ENCODE measurements at regions not wholly inside any gene's neighbourhood (a gene's known extent, or its start where the extent isn't known, plus 50 kb on each side); places are given as distances from the start of the nearest gene placed in this dataset.
"Not testable (repeated sequence)": the region's sequence is repeated elsewhere in the genome, so short reads cannot be mapped to it uniquely, and the experiment has no call there.

DNA sequence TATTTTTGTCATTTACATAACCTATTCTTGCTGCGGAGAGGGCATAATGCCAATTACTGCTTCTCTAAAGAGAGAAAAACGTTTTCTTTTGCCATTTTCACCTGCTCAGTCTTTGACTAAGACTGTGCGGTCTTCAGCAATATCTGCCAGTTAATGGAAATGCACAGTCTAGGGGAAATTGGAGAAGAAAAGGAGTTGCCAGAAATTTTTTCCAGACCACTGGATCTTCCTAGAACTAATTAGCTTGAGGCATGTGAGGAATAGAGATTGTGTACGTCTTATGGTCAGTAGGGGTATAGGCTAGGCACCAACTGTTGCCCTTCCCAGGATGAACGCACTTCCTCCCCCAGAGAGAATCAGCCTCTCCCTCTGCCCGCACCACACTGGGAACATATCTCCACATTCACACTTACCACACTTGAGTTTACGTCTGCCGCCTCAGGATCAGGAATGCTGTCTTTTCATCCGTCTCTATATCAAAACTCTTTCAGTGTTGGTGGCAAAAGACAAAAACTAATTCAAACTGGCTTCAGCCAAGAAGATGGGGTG is 67.9 kb upstream of the E2F3 start:
- no peak overlapping the region for H3K27ac ChIP-seq
- no peak overlapping the region for H3K4me3 ChIP-seq
- 31 to 100% (median 85%) methylated on average over 1 to 8 of the region's 9 CpGs for WGBS, 10 experiments
- no peak for ATAC-seq (replicated peaks in 6 of 8)
- in situ Hi-C loops (cut with MboI; ENCODE audit: low pct_unique_long_range_greater_than_20kb in 2 of 9, low sequenced_read_pairs in 9 of 9, unreplicated experiment in 9 of 9) = no loop called here
- peaks cover 0 to 2% of the 10 kb centered on the region in 2 donors for H3K4me1 ChIP-seq (replicated peaks in 1 of 2)

DNA sequence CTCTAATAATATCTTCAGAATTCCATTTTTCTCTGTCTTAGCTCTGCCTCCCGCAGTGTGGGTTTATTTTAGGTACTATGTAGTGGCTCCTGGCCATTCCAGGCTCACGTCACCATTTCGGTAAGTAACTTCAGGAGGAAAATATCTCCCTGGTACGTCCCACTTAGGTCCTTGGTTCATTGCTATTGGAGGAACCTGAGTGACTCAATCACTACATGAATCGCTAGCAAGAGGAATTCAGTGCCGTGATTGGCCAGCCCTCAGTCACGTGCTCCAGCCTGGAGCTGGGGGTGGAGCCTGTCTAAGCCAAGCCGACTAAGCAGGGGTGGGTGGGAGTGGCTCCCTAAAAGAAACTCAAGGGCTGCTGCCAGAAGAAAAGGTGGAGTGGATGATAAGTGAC is 67.3 kb upstream of the E2F3 start:
- ATAC-seq (replicated peaks in 6 of 8) = no peak
- peaks cover 0 to 2% of the 10 kb centered on the region in 2 donors for H3K4me1 ChIP-seq (replicated peaks in 1 of 2)
- WGBS, 10 experiments = 14 to 100% (median 86%) methylated on average over 1 to 8 of the region's 8 CpGs; no CpG with 5 or more reads in 3 of the 10 experiments
- H3K4me3 ChIP-seq = no peak overlapping the region
- in situ Hi-C loops (cut with MboI; ENCODE audit: low pct_unique_long_range_greater_than_20kb in 2 of 9, low sequenced_read_pairs in 9 of 9, unreplicated experiment in 9 of 9) = no loop called here
- H3K27ac ChIP-seq = no peak overlapping the region

DNA sequence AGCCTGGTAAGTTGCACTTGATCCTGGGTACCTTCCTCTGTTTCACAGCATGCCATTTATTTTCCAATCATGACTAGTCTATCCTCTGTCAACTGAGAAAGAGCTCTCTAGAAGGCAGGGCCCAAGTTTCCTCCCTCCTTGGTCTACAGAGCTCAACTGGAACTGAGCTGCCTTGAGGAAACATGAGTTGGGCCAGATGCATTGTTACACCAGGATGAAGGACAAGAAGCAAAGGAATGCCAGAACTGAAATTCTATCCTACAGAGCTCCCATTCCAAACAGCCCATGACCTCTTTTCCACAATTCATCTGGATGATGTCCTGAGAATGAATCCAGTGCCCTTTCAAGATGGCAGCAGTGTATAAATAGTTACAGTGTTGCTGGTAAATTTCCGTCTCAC is 66.7 kb upstream of the E2F3 start:
- WGBS, 10 experiments = 29 to 100% (median 65%) methylated on average over 1 of the region's 1 CpG; no CpG with 5 or more reads in 4 of the 10 experiments
- in situ Hi-C loops (cut with MboI; ENCODE audit: low pct_unique_long_range_greater_than_20kb in 2 of 9, low sequenced_read_pairs in 9 of 9, unreplicated experiment in 9 of 9) = no loop called here
- ATAC-seq (replicated peaks in 6 of 8) = no peak
- no peak overlapping the region for H3K4me3 ChIP-seq
- no peak overlapping the region for H3K27ac ChIP-seq
- peaks cover 0 to 2% of the 10 kb centered on the region in 2 donors for H3K4me1 ChIP-seq (replicated peaks in 1 of 2)

GRCh38 chr6:20335872-20336271 is 65.8 kb upstream of the E2F3 start:
- peaks cover 0 to 2% of the 10 kb centered on the region in 2 donors for H3K4me1 ChIP-seq (replicated peaks in 1 of 2)
- ATAC-seq (replicated peaks in 6 of 8) = no peak
- no peak overlapping the region for H3K4me3 ChIP-seq
- in situ Hi-C loops (cut with MboI; ENCODE audit: low pct_unique_long_range_greater_than_20kb in 2 of 9, low sequenced_read_pairs in 9 of 9, unreplicated experiment in 9 of 9) = no loop called here
- 25 to 100% (median 82%) methylated on average over 2 to 4 of the region's 4 CpGs for WGBS, 10 experiments
- no peak overlapping the region for H3K27ac ChIP-seq

- no peak overlapping the region for H3K4me3 ChIP-seq
- 6 to 100% (median 80%) methylated on average over 1 to 2 of the region's 2 CpGs; no CpG with 5 or more reads in 1 of the 10 experiments for WGBS, 10 experiments
- ATAC-seq (replicated peaks in 6 of 8) = no peak
- in situ Hi-C loops (cut with MboI; ENCODE audit: low pct_unique_long_range_greater_than_20kb in 2 of 9, low sequenced_read_pairs in 9 of 9, unreplicated experiment in 9 of 9) = no loop called here
- H3K4me1 ChIP-seq (replicated peaks in 1 of 2) = peaks cover 0 to 2% of the 10 kb centered on the region in 2 donors
- no peak overlapping the region for H3K27ac ChIP-seq
Observed at GRCh38 chr6:20338156-20338555, 63.5 kb upstream of the E2F3 start.

DNA sequence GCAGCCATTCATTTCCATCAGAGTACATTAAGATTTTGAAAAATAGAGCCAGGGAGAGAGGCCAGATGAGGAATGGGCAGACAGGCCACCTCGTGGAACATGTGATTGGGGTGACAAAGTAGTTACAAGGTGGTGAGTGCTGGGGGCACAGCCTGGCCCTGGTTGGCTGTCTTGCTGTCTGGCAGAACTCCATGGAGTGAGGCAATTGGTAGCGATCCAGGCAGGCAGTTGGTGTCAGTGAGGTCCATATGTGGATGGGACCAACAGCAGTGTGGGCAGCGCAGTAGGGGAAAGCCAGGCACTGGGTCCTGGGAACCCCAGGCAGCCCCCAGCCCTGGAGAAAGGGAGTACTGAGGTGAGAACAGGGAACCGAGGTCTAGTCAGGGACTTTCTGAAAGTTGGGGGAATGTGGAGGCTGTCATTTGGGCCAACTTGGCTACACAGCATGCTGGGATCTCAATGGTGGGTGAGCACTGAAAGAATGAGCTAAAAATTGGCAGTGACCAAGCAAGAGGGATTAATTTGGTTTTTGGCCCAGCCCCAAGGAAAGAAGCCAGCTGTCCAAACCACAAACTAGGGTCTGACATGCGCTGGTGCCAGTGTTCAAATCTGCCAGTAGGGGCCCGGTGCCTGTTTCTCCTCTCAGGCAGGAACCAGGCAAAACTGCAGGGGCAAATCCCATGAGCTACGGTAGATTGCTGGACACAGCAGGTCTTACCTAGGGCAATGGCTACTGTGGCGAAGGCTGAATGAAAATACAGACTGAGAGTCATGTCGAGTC is 61.4 kb upstream of the E2F3 start:
- H3K4me3 ChIP-seq = no peak overlapping the region
- ATAC-seq (replicated peaks in 6 of 8) = no peak
- no peak overlapping the region for H3K27ac ChIP-seq
- 17 to 100% (median 80%) methylated on average over 1 to 5 of the region's 9 CpGs; no CpG with 5 or more reads in 1 of the 10 experiments for WGBS, 10 experiments
- in situ Hi-C loops (cut with MboI; ENCODE audit: low pct_unique_long_range_greater_than_20kb in 2 of 9, low sequenced_read_pairs in 9 of 9, unreplicated experiment in 9 of 9) = no loop called here
- H3K4me1 ChIP-seq (replicated peaks in 1 of 2) = peaks cover 0 to 2% of the 10 kb centered on the region in 2 donors

GRCh38 chr6:20341096-20341495 is 60.6 kb upstream of the E2F3 start:
- Histone ChIP-seq H3K4me3 (no peak overlapping the region), H3K27ac (no peak overlapping the region), H3K4me1 (replicated peaks in 1 of 2) (peaks cover 0 to 2% of the 10 kb centered on the region in 2 donors)
- no peak for ATAC-seq (replicated peaks in 6 of 8)
- in situ Hi-C loops (cut with MboI; ENCODE audit: low pct_unique_long_range_greater_than_20kb in 2 of 9, low sequenced_read_pairs in 9 of 9, unreplicated experiment in 9 of 9) = no loop called here
- 0 to 86% (median 39%) methylated on average over 1 to 2 of the region's 2 CpGs; no CpG with 5 or more reads in 6 of the 10 experiments for WGBS, 10 experiments

GRCh38 chr6:20341564-20341963 is 60.1 kb upstream of the E2F3 start:
- WGBS, 10 experiments = 53 to 100% (median 92%) methylated on average over 1 to 4 of the region's 4 CpGs; no CpG with 5 or more reads in 3 of the 10 experiments
- ATAC-seq (replicated peaks in 6 of 8) = no peak
- H3K27ac ChIP-seq = no peak overlapping the region
- in situ Hi-C loops (cut with MboI; ENCODE audit: low pct_unique_long_range_greater_than_20kb in 2 of 9, low sequenced_read_pairs in 9 of 9, unreplicated experiment in 9 of 9) = no loop called here
- peaks cover 0 to 2% of the 10 kb centered on the region in 2 donors for H3K4me1 ChIP-seq (replicated peaks in 1 of 2)
- H3K4me3 ChIP-seq = no peak overlapping the region

- in situ Hi-C loops (cut with MboI; ENCODE audit: low pct_unique_long_range_greater_than_20kb in 2 of 9, low sequenced_read_pairs in 9 of 9, unreplicated experiment in 9 of 9); H3K27ac ChIP-seq; ATAC-seq (replicated peaks in 6 of 8); H3K4me3 ChIP-seq; H3K4me1 ChIP-seq (replicated peaks in 1 of 2): not testable (repeated sequence)
- WGBS, 10 experiments = 41 to 92% (median 81%) methylated on average over 2 to 4 of the region's 4 CpGs; no CpG with 5 or more reads in 4 of the 10 experiments
Observed at GRCh38 chr6:20346948-20347347, 54.7 kb upstream of the E2F3 start.

- H3K4me3 ChIP-seq = no peak overlapping the region
- WGBS, 10 experiments = 50 to 100% (median 80%) methylated on average over 1 to 3 of the region's 3 CpGs; no CpG with 5 or more reads in 1 of the 10 experiments
- H3K27ac ChIP-seq = no peak overlapping the region
- H3K4me1 ChIP-seq (replicated peaks in 1 of 2) = no peaks in the 10 kb centered on the region
- no peak for ATAC-seq (replicated peaks in 6 of 8)
- in situ Hi-C loops (cut with MboI; ENCODE audit: low pct_unique_long_range_greater_than_20kb in 2 of 9, low sequenced_read_pairs in 9 of 9, unreplicated experiment in 9 of 9) = no loop called here
Observed at GRCh38 chr6:20348041-20348440, 53.6 kb upstream of the E2F3 start.

DNA sequence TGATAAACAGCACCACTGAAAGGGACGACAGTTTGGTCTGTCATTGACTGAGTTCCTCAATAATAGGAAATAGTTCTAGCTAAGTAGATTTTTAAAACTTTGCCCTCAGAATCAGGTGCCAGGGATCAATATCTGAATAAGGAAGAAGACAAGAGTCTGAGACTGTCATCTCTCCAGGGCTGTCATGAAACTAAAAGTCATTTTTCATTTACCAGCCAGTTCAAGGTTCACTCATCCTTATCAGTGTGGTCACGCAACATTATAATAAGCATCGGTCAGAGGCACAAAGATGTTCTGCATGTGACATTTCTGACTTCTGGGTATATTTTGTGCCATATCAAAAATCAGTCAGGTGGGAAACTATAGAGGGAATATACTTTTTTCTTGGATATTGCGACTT is 52.5 kb upstream of the E2F3 start:
- no peak overlapping the region for H3K4me3 ChIP-seq
- 52 to 98% (median 85%) methylated on average over 3 to 4 of the region's 4 CpGs for whole genome bisulfite sequencing, 10 experiments
- ATAC-seq (replicated peaks in 6 of 8) = no peak
- no peaks in the 10 kb centered on the region for H3K4me1 ChIP-seq (replicated peaks in 1 of 2)
- H3K27ac ChIP-seq = no peak overlapping the region
- in situ Hi-C loops (cut with MboI; ENCODE audit: low pct_unique_long_range_greater_than_20kb in 2 of 9, low sequenced_read_pairs in 9 of 9, unreplicated experiment in 9 of 9) = no loop called here

DNA sequence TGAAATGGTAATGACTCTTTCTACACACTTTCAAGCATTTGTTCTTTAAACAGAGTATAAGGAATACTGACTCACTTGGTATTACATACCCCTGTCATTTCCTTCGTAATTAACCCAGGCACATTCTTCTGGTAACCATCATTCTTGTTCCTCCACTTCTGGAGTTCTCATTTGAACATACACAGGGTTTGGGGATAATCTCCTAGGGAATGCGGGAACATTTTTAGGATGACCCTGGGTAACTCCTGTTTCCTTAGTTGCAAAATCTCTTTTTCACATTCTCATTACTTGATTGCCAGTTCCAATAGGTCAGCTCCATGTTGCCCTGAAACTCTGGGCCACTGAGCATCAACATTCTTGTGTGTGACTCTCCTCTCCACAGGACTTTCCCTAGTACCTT is 51.5 kb upstream of the E2F3 start:
- 40 to 100% (median 78%) methylated on average over 1 to 2 of the region's 2 CpGs; no CpG with 5 or more reads in 1 of the 10 experiments for WGBS, 10 experiments
- no peak for ATAC-seq (replicated peaks in 6 of 8)
- in situ Hi-C loops (cut with MboI; ENCODE audit: low pct_unique_long_range_greater_than_20kb in 2 of 9, low sequenced_read_pairs in 9 of 9, unreplicated experiment in 9 of 9) = no loop called here

GRCh38 chr6:20351534-20351933 is 50.1 kb upstream of the E2F3 start:
- no peak for ATAC-seq (replicated peaks in 6 of 8)
- Histone ChIP-seq H3K4me1 (replicated peaks in 1 of 2) (no peaks in the 10 kb centered on the region), H3K4me3 (no peak overlapping the region), H3K27ac (no peak overlapping the region)
- in situ Hi-C loops (cut with MboI; ENCODE audit: low pct_unique_long_range_greater_than_20kb in 2 of 9, low sequenced_read_pairs in 9 of 9, unreplicated experiment in 9 of 9) = no loop called here
- WGBS, 10 experiments = 0 to 95% (median 80%) methylated on average over 1 to 4 of the region's 4 CpGs; no CpG with 5 or more reads in 1 of the 10 experiments

More for the DNA sequence above, 51.5 kb upstream of the E2F3 start:
- Histone ChIP-seq H3K4me3 (no peak overlapping the region), H3K4me1 (replicated peaks in 1 of 2) (no peaks in the 10 kb centered on the region), H3K27ac (no peak overlapping the region)

All from motor neuron (in vitro differentiated cells).